IPS-NIHi7 (cell line): ENCODE measurements at regions not wholly inside any gene's neighbourhood (a gene's known extent, or its start where the extent isn't known, plus 50 kb on each side); places are given as distances from the start of the nearest gene placed in this dataset.

Experiments used
- DNase-seq: peaks from one replicate; pipeline ENCODE4 v3.0.0; 2012; ENCODE audit warnings: mixed read lengths; ENCODE audit errors: extremely low spot score

DNA sequence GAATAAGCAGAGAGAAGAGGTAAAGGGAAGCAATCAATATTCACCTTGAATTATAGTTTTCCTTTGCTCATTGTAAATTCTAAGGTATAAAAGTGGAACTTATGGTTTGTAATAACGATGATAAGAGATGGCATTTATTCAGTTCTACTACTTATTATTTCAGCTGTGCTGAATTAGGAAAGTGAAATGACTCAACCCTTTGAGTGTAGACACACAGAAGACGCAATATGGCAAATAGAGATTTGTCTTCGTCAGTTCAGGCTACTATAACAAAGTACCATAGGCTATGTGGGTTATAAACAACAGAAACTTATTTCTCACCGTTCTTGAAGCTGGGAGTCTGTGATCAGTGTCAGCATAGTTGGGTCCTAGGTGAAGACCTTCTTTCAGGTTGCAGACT is 713.0 kb upstream of the PCDH9 start:
- DNase-seq, result no peak

DNA sequence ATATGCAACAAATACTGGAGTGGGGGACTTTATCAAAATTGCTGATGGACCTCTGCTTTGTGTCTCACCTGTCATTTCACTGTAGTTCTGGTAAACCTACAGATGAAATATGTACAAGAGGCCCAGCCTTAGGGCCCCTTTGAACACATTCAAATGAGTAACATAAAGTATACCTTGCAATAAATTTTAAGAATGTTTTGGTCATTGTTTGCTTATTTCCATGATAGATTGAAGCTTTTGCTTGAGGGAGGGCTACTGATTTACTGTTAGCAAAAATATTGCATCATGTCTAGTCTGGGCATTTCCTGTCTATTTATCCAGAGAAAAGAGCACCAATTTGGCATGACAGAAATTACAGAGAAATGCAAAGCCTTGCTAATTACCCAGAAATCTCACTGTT is 705.5 kb upstream of the PCDH9 start:
- no peak for DNase-seq

DNA sequence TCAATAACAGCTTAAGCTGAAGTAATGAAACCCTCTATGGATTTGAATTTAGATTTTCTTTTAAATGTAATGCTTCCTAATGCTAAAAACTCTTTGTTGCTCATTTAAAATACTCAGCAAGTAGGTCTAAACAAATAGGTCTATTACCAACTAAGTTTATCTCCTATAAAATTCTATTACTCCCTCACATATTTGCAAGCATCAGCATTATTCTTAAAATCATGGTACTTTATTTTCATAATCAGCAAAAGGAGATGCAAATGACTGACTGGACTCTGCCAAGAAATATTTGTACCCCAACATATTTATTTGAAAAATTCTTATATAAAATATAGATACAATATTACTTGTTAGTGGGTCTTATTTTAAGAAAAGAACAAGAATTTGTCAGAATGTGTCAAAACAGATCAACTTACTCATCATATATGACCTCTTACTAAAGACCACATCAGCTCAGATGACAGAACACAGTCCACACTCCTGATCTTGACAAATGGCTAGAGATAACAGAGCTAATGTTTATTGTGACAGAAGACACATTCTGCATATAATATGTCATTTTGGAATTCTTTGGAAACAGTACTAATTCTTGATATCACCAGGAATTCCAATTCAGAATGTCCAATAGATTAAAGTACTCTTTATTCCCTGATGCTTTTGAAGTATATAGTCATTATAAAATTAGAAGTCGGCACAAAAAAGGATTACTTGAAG is 704.6 kb upstream of the PCDH9 start:
- no peak for DNase-seq

- no peak for DNase-seq
Observed at GRCh38 chr13:67932991-67933390, 702.9 kb upstream of the PCDH9 start.

GRCh38 chr13:67917291-67917987 is 687.3 kb upstream of the PCDH9 start:
- DNase-seq, result no peak

DNA sequence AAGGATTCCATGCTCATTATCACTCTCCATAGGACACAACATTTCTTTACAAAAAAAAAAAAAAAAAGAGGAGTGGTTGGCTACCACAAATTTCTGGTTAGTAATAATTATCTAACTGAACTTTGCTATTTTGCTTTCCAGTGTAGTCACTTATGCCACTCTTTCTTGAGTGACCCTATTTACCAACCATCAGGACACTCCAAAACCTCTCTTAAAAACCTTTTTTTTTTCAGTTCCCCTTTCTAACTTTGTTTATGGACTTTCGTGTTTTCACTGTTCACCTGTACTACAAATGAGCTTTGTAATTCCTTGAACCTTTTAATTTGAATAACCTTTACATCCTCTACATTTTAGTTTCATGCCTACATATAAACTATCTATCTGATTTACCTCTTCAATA is 686.5 kb upstream of the PCDH9 start:
- no peak for DNase-seq

- DNase-seq, result no peak
Observed at GRCh38 chr13:67914535-67914934, 684.4 kb upstream of the PCDH9 start.

DNA sequence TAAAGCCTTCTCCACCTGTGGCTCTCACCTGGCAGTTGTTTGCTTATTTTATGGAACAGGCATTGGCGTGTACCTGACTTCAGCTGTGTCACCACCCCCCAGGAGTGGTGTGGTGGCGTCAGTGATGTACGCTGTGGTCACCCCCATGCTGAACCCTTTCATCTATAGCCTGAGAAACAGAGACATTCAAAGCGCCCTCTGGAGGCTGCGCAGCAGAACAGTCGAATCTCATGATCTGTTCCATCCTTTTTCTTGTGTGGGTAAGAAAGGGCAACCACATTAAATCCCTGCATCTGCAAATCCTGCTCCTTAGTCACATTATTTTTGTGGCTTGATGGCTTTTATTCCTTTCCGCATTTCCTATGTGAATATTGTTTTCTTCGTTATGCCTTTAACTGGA is 672.8 kb upstream of the PCDH9 start:
- peak; percentile 36 for DNase-seq

GRCh38 chr13:67880916-67881315 is 650.8 kb upstream of the PCDH9 start:
- no peak for DNase-seq

- DNase-seq, result no peak
Observed at GRCh38 chr13:67878376-67878775, 648.2 kb upstream of the PCDH9 start.

- no peak for DNase-seq
Observed at GRCh38 chr13:67877031-67877430, 646.9 kb upstream of the PCDH9 start.

DNA sequence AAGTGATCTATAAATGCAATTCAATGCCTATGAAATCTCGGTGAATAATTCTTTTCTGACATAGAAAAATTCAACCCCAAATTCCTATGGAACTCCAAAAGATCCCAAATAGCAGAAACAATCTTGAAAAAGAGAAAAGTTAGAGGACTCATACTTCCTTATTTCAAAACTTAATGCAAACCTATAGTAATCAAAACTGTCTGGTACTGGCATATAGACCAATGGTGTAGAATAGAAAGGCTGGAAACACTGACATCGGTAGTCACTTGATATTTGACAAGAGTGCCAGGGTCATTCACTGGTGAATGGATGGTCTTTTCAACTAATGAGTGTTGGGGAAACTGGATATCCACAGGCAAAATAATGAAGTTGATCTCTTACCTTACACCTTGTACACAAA is 637.1 kb upstream of the PCDH9 start:
- DNase-seq, result no peak

GRCh38 chr13:67860315-67860714 is 630.2 kb upstream of the PCDH9 start:
- DNase-seq, result peak; percentile 13

DNA sequence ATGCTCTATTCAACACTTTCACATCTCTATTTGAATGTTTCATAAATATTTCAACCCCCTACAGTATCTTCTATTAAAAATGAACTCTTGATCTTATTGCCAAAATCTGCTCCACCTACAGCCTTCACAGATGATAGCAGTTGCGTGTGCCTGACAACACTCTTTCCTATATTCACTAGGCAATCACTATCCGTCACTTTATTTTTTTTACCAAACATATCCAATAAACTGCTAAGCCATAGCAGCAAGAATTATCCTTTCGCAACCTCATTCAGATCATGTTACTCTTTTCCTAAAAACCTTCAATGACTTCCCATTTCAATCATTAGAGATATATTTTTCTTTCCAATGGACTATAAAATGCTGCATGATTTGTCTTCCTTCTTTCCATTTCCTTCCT is 629.8 kb upstream of the PCDH9 start:
- no peak for DNase-seq

- DNase-seq, result no peak
Observed at GRCh38 chr13:67857581-67858310, 627.6 kb upstream of the PCDH9 start.

- DNase-seq, result no peak
Observed at GRCh38 chr13:67856955-67857354, 626.8 kb upstream of the PCDH9 start.

GRCh38 chr13:67855741-67856238 is 625.7 kb upstream of the PCDH9 start:
- DNase-seq, result no peak

DNA sequence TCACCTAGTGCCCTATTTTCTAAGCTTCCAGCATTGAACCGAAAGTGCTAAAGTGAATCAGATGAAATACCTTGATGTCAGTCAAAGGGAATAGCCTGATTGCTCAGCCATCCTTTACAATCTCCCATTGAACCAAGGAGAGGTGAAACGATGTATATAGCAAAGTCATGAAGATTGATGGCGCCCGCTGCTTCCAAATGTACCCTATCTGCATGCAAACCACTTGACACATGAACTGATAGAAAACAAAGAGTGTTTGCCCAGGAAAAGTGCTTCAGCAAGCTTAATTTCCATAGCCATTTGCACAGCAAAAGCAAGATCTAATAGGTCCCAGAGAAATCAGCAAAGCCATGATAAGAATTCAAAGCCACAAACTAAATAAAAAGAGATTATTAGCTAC is 624.9 kb upstream of the PCDH9 start:
- DNase-seq, result no peak

GRCh38 chr13:67844574-67844973 is 614.4 kb upstream of the PCDH9 start:
- no peak for DNase-seq

- peak; percentile 48 for DNase-seq
Observed at GRCh38 chr13:67841071-67841470, 610.9 kb upstream of the PCDH9 start.

DNA sequence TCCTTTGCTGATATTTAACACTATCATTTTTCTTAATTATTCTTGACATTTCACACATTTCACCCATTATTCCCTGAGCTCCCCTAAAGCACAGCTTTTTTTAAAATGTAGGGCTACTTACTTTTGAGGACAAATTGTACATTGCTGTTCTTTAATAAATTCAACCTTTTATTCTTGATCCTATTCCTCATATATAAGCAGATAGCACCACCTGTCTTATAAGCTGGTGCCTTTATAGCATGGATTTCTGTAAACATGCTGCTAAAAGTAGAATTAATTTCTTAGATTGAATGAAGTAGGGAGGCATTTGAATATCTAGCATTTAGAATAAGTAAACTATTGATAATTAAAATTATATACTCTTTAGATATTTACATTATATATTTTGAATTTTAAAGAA is 603.4 kb upstream of the PCDH9 start:
- DNase-seq, result no peak

DNA sequence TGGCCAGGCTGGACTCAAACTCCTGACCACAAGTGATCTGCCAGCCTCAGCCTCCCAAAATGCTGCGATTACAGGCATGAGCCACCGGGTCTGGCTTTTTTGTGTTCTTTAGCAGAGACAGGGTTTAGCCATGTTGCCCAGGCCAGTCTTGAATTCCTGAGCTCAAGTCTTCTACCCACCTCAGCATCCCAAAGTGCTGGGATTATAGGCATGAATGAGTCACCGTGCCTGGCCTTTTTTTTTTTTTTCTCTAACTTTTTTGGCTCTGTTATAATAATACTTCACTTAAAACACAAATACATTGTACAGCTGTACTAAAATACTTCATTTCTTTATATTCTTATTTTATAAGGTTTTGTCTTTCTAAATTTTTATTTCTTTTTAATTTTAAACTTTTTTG is 599.5 kb upstream of the PCDH9 start:
- no peak for DNase-seq

- DNase-seq, result no peak
Observed at GRCh38 chr13:67827992-67828391, 597.9 kb upstream of the PCDH9 start.
